ENCODE measurements at regions not wholly inside any gene's neighbourhood (a gene's known extent, or its start where the extent isn't known, plus 50 kb on each side); places are given as distances from the start of the nearest gene placed in this dataset.

DNA sequence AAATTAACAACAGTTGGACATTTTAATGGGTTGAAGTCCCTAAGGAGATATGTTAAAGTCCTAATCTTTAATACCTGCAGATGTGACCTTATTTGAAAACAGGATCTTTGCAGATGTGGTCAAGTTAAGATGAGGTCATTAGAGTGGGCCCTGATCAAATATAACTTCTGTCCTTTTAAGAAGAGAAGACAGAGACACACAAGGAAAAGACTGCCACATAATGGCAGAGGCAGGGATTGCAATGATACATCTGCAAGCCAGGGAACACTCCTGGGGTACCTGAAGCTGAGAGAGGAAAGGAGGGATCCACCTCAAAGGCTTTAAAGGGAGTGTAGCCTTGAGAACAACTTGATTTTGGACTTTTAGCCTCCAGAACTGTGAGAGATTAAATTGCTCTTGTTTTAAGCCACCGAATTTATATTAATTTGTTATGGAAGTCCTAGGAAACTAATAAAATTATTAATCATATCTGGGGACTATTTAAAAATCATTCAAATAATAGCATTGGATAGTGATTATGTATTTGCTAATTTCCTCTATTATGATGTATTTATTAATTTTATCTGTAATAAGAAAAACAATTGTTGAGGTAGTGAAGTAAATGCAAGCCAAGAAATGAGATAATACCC is 700.0 kb upstream of the PCDH15 start:
- DNase-seq (ENCODE audit: low spot score): no peak

- no peak for DNase-seq (ENCODE audit: low spot score)
Observed at GRCh38 chr10:55497893-55498499, 697.0 kb upstream of the PCDH15 start.

GRCh38 chr10:55495555-55495954 is 694.5 kb upstream of the PCDH15 start:
- no peak for DNase-seq (ENCODE audit: low spot score)

GRCh38 chr10:55491712-55492111 is 690.7 kb upstream of the PCDH15 start:
- no peak for DNase-seq (ENCODE audit: low spot score)

DNA sequence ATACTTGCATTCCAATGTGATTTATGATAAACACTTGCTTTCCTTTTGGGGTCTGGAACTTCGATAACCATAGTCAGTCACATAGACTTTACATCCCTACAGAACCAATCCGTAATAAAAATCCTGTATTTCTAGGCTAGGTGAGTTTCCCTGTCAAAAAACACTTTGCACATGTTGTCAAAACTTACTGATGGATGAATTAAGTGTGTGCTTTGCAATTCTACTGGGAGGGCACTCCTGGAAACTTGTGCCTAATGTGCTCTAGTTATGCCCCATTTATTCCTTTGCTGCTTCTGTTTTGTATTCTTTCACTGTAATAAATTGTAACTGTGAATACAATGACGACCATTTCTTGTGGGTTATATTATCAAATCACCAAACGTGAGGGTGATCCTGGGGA is 684.8 kb upstream of the PCDH15 start:
- no peak for DNase-seq (ENCODE audit: low spot score)

GRCh38 chr10:55476129-55476528 is 675.1 kb upstream of the PCDH15 start:
- no peak for DNase-seq (ENCODE audit: low spot score)

GRCh38 chr10:55474258-55474657 is 673.2 kb upstream of the PCDH15 start:
- no peak for DNase-seq (ENCODE audit: low spot score)

DNA sequence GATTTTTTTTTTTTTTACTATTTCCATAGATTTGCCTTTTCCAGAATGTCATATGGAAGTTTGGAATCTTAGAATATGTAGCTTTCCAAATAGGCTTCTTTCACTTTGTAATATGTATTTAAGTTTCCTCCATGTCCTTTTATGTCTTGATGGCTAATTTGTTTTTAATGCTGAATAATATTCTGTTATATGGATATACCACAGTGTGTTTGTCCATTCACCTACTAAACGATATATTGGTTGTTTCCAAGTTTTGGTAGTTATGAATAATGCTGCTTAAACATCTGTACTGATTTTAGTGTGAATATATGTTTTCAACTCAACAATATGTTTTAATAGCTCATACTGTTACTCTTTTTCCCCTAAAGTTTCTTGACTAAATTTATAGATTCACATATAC is 669.8 kb upstream of the PCDH15 start:
- no peak for DNase-seq (ENCODE audit: low spot score)

DNA sequence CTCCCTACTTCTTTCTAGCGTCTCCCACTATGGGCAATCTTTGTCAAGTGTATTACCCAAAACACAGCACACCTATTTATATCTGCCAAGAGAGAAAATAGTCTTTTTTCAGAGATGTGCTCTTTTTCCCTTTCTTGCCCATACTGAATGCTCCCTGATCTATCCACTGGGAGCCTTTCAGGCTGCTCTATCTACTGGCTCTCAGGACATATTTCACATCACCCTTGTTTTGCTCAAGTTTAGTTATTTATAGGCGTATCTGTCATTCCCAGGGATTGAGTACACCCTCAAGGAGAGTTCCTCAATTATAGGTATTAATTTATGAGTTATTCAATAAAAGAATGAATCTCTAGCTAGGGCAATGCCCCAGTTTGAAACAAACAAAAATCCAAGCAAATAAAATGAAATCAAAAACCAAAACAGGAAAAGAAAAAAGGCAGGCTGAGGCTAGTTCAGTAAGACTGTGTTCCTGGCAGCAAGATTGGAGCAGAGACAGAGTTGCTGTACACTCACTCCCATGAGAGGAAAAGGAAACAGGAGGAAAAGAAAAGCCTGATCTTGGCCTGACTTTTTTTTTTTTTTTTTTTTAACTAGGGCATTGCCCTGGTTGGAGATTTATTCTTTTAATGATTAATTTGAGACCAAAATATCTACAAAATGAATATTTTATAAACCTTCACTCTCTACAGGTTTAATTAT is 665.9 kb upstream of the PCDH15 start:
- DNase-seq (ENCODE audit: low spot score): no peak

DNA sequence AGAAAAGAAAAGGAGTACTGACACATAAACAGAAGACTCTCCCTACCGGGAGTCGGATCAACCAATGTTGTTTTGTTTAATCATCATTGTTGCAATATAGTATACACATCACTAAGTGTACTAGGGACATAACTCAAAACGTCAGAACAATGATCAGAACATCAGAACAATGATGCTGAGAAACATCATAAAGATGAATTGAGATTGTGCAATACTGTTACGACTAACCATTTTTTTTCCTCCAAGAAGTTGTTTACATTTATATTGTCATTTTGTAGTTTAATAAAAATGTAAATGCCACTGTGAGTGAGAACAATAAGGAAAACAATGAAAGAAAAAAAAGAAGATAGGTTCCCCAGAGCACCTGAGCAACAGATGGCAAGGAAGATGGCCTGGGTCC is 663.1 kb upstream of the PCDH15 start:
- DNase-seq (ENCODE audit: low spot score): no peak

GRCh38 chr10:55460008-55460407 is 659.0 kb upstream of the PCDH15 start:
- no peak for DNase-seq (ENCODE audit: low spot score)

- no peak for DNase-seq (ENCODE audit: low spot score)
Observed at GRCh38 chr10:55449981-55450380, 649.0 kb upstream of the PCDH15 start.

- no peak for DNase-seq (ENCODE audit: low spot score)
Observed at GRCh38 chr10:55446441-55447002, 645.5 kb upstream of the PCDH15 start.

GRCh38 chr10:55441777-55442176 is 640.7 kb upstream of the PCDH15 start:
- DNase-seq (ENCODE audit: low spot score): no peak

DNA sequence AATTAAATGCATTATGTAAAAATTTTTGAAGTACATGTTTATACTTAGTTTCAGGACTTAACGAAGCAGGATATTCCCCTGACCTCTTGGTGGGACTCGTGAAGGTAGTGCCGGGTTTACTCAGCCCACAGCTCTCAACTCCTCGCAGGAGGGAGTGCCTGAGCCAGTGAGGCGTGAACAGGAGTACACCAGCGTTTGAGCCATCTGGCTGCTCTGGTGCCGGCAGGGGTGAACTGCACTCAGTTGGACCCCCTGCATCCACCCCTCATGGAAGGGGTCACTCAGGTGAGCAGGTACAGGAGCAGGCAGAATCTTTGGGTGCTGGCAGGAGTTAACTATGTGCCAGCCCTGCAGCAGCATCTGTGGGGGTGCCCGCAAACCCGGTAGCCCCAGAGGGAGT is 625.1 kb upstream of the PCDH15 start:
- no peak for DNase-seq (ENCODE audit: low spot score)

DNA sequence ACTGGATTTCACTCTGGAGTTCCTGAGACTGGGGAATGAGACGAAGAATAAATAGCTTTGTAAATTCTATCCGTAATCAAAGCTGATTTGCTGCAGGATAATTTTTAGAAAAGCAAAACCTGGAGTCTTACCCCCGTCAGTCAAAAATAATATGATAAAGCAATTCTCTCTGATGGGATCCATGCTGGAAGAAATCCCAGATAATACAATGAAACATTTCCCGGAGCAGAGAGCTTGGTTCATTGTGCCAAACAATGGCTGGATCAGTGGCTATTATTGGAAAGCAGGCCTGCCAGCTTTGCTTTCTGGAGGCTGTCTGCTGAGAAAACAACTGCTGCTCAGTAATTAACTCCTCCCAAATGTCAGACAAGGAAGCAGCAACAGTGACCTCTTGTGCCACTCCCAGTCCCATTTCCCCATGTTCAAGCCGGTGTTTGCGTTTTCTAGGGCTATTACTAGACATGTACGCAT is 609.4 kb upstream of the PCDH15 start:
- peak; percentile 87 for DNase-seq (ENCODE audit: low spot score)

DNA sequence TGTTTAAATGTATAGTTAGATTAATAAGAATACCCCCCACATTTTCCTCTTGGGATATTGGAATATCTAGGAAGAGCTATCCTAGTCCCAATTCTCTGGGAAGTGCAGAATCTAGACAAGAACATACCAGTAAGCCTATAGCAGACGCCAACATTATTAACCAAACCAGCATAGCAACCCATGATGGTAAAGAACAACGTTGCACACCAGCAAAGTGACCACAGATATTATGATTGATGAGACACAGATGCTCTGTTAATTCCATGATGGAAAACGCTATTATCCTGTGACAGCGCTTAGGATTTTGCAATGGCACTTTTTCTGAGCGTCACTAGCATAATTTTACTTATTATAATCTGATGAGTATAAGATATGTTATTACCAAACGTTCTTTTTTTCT is 603.1 kb upstream of the PCDH15 start:
- no peak for DNase-seq (ENCODE audit: low spot score)

GRCh38 chr10:55400075-55400849 is 599.2 kb upstream of the PCDH15 start:
- no peak for DNase-seq (ENCODE audit: low spot score)

GRCh38 chr10:55398497-55398882 is 597.5 kb upstream of the PCDH15 start:
- no peak for DNase-seq (ENCODE audit: low spot score)

DNA sequence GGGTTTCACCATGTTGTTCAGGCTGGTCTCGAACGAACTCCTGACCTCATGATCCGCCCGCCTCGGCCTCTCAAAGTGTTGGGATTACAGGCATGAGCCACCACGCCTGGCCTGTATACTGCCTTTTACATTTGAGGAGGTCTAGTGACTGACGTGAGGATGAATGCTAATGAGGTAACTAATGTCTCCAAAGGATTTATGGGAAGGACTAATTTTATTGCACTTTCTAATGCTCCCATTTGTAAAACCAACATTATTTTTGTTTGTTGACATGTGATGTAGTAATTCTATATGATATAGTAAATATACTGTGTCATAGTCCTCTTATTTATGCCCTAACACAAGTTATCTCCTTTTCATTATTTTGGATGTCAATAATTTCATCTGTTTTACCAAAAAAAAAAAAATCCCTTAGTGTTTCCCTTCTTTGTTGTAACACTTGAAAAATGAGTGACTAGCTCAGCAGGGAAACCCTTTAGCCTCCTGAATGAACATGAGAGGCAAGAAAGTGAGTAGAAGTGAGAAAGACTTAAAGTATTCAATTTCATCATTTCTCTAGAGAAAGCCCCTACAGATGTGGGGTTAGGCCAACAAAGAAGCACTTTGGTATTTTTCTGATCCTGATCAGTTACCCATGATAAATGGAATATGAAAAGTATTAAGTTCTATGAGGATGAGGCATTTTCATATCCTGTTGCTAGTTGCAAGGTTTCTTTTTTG is 596.9 kb upstream of the PCDH15 start:
- DNase-seq (ENCODE audit: low spot score): no peak

GRCh38 chr10:55378196-55378595 is 577.2 kb upstream of the PCDH15 start:
- no peak for DNase-seq (ENCODE audit: low spot score)

DNA sequence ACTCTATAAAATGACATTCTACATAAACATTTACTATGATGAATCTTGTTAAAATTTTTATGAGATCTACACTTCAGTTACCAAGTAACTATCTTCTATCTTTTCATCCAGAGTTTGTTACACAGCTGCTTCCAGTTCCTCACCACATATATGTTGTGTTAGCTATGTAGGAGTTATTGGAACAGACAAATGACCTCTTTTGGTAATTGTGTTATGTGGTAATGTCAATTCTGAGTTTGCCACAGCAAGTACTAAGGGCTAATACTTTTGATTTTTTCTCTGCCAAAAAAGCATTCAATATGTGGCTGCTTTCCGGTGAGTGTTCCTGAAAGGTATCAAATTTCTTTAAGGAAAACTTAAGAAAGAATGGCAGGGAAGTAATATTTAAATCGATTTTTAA is 573.9 kb upstream of the PCDH15 start:
- DNase-seq (ENCODE audit: low spot score): no peak

All from putamen (tissue), 1 donor.